HG02840 (cell line): ENCODE measurements at regions not wholly inside any gene's neighbourhood (a gene's known extent, or its start where the extent isn't known, plus 50 kb on each side); places are given as distances from the start of the nearest gene placed in this dataset.

Source experiments
- ATAC-seq: cut with Tn5 transposase; IDR thresholded peaks from one replicate; pipeline ENCODE4 v1.9.1; 2021; ENCODE audit warnings: mild to moderate bottlenecking, moderate library complexity, moderate number of reproducible peaks; ENCODE audit not compliant: unreplicated experiment, low FRiP score

GRCh38 chr4:111807576-111807975 is 337.7 kb upstream of the FAM241A start:
- ATAC-seq, result no peak

GRCh38 chr4:111808174-111808573 is 337.1 kb upstream of the FAM241A start:
- ATAC-seq, result no peak

GRCh38 chr4:111811661-111812060 is 333.6 kb upstream of the FAM241A start:
- ATAC-seq, result no peak

- no peak for ATAC-seq
Observed at GRCh38 chr4:111812114-111812513, 333.1 kb upstream of the FAM241A start.

GRCh38 chr4:111812760-111813159 is 332.5 kb upstream of the FAM241A start:
- no peak for ATAC-seq

GRCh38 chr4:111813555-111814140 is 331.6 kb upstream of the FAM241A start:
- no peak for ATAC-seq

GRCh38 chr4:111814961-111815360 is 330.3 kb upstream of the FAM241A start:
- no peak for ATAC-seq

GRCh38 chr4:111821342-111821741 is 323.9 kb upstream of the FAM241A start:
- no peak for ATAC-seq

- no peak for ATAC-seq
Observed at GRCh38 chr4:111836601-111837000, 308.7 kb upstream of the FAM241A start.

GRCh38 chr4:111837761-111838160 is 307.5 kb upstream of the FAM241A start:
- ATAC-seq, result no peak

- ATAC-seq, result no peak
Observed at GRCh38 chr4:111838406-111838930, 306.8 kb upstream of the FAM241A start.

GRCh38 chr4:111839141-111839540 is 306.1 kb upstream of the FAM241A start:
- ATAC-seq, result no peak

- ATAC-seq, result no peak
Observed at GRCh38 chr4:111842336-111842735, 302.9 kb upstream of the FAM241A start.

GRCh38 chr4:111847296-111848008 is 297.8 kb upstream of the FAM241A start:
- ATAC-seq, result no peak

- no peak for ATAC-seq
Observed at GRCh38 chr4:111849746-111850284, 295.4 kb upstream of the FAM241A start.

- no peak for ATAC-seq
Observed at GRCh38 chr4:111854494-111855087, 290.7 kb upstream of the FAM241A start.

GRCh38 chr4:111855308-111855707 is 289.9 kb upstream of the FAM241A start:
- no peak for ATAC-seq

GRCh38 chr4:111864066-111864465 is 281.2 kb upstream of the FAM241A start:
- no peak for ATAC-seq

- ATAC-seq, result no peak
Observed at GRCh38 chr4:111869339-111869738, 275.9 kb upstream of the FAM241A start.

- no peak for ATAC-seq
Observed at GRCh38 chr4:111871802-111872201, 273.5 kb upstream of the FAM241A start.

GRCh38 chr4:111873801-111874200 is 271.5 kb upstream of the FAM241A start:
- ATAC-seq, result no peak
